Mammary epithelial cell (primary cell): ENCODE measurements at regions not wholly inside any gene's neighbourhood (a gene's known extent, or its start where the extent isn't known, plus 50 kb on each side); places are given as distances from the start of the nearest gene placed in this dataset.

Experiments
- CTCF ChIP-seq, 2 donors: IDR thresholded peaks in 1 of 2; conservative IDR thresholded peaks in 1 of 2; 2 replicates each; pipeline ENCODE4 v1.5.1; 2011 to 2012; ENCODE audit warnings: inconsistent platforms in 2 of 2, low read length in 2 of 2, mild to moderate bottlenecking in 2 of 2, control low read depth in 1 of 2, low read depth in 1 of 2; ENCODE audit not compliant: insufficient read depth in 1 of 2; ENCODE audit errors: extremely low read depth in 1 of 2
- EZH2 ChIP-seq: IDR thresholded peaks from 2 replicates; pipeline ENCODE4 v1.6.1; 2012; ENCODE audit warnings: low read length, inconsistent platforms, borderline replicate concordance

- TF ChIP-seq CTCF (conservative IDR thresholded peaks at IDR 0.05 in 1 of 2, IDR thresholded peaks at IDR 0.05 in 1 of 2; ENCODE audit: extremely low read depth in 1 of 2, insufficient read depth in 1 of 2, low read depth in 1 of 2, low read length in 2 of 2) (no peak), EZH2 (no peak)
Observed at GRCh38 chr17:72525225-72526015, 404.6 kb downstream of the SOX9 start.
